HFFc6 (cell line): ENCODE measurements at regions not wholly inside any gene's neighbourhood (a gene's known extent, or its start where the extent isn't known, plus 50 kb on each side); places are given as distances from the start of the nearest gene placed in this dataset.

ENCODE experiments used
- DNase-seq: peaks from one replicate; pipeline ENCODE4 v3.0.0-alpha.2; 2018
- H3K27ac Mint-ChIP-seq: 2 replicates; pipeline ENCODE4 v1.8.0; 2020; ENCODE audit warnings: mild to moderate bottlenecking, mixed read lengths
- H3K27me3 Mint-ChIP-seq: 2 replicates; pipeline ENCODE4 v1.8.0; 2021; ENCODE audit warnings: mild to moderate bottlenecking, moderate library complexity, mixed read lengths; ENCODE audit not compliant: insufficient read depth
- H3K36me3 Mint-ChIP-seq: 2 replicates; pipeline ENCODE4 v1.8.0; 2021; ENCODE audit warnings: low read depth, mixed read lengths
- H3K4me1 Mint-ChIP-seq: 2 replicates; pipeline ENCODE4 v1.8.0; 2020; ENCODE audit warnings: low read depth, mixed read lengths
- H3K4me3 Mint-ChIP-seq: 2 replicates; pipeline ENCODE4 v1.8.0; 2020; ENCODE audit warnings: mild to moderate bottlenecking, moderate library complexity, mixed read lengths
- H3K9me3 Mint-ChIP-seq: 2 replicates; pipeline ENCODE4 v1.8.0; 2020; ENCODE audit warnings: mild to moderate bottlenecking, mixed read lengths
- TF ChIP-seq, protein P1 (sequence below): fragments of 200-600 bp; sonication (generic); IDR thresholded peaks from 2 replicates; pipeline ENCODE4 v1.5.0; 2021; ENCODE audit warnings: antibody characterized with exemption, mild to moderate bottlenecking

DNA sequence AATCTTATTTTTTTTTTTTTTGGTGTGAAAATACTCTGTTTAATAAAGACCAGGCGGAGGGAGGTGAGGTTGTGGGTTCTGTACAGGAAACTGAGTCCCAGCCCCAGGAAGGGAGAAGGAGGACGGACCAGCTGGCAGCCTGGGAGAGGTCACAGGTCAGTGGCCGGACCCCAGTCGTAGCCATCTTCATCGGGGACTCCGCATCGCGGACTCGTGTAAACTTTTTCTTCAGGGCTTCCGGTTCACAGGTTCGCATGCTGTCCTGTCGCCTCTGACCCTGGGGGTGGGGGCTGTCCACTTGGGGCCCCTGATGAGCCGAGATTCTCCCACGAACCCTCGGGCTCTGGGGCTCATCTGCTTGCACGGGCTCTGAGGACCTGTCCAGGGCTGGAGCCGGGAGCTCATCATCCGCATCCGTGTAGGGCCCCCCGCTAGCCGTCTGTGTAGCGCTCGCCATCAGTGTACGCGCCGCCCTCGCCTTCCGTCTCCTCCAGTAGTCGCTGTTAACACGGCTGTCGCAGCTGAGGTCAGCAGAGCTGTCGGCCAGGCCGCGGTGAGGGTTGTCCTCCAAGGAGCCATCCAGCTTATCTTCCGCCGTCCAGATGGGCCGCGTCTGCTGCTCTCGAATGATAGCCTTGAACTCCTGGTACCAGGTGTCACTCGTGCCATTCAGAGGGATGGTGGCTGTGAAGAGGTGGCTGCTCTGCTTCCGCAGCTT, 975.7 kb upstream of the PRMT6 start:
- Mint-ChIP-seq H3K4me1 (no peaks in the 10 kb centered on the region), H3K4me3 (no peak overlapping the region)
- DNase-seq: no peak

DNA sequence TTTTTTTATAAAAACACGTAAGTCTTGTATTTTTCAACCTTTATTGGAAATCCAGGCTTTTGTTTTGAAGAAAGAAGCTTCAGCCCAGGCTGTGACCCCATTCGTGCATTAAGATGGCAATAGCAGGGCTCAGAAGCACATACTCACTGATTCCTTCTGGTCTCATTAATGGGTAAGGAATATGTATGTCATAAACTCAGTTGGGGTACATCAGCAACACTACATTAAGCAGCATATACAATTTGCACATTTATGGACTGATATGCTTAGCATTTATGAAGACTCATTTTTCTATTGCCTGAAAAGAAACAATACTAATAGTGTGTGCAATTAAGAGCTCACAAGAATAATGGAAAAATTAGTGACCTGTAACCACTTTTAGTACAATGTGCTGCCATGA, 945.4 kb upstream of the PRMT6 start:
- DNase-seq: no peak
- Mint-ChIP-seq H3K27ac (no peak overlapping the region), H3K4me1 (no peaks in the 10 kb centered on the region), H3K27me3 (peaks cover 4% of the 10 kb centered on the region; the same call in 1 of the 2 replicates), H3K4me3 (no peak overlapping the region), H3K36me3 (no peaks in the 10 kb centered on the region), H3K9me3 (peaks cover 62% of the 10 kb centered on the region)
- TF ChIP-seq, protein P1, sequence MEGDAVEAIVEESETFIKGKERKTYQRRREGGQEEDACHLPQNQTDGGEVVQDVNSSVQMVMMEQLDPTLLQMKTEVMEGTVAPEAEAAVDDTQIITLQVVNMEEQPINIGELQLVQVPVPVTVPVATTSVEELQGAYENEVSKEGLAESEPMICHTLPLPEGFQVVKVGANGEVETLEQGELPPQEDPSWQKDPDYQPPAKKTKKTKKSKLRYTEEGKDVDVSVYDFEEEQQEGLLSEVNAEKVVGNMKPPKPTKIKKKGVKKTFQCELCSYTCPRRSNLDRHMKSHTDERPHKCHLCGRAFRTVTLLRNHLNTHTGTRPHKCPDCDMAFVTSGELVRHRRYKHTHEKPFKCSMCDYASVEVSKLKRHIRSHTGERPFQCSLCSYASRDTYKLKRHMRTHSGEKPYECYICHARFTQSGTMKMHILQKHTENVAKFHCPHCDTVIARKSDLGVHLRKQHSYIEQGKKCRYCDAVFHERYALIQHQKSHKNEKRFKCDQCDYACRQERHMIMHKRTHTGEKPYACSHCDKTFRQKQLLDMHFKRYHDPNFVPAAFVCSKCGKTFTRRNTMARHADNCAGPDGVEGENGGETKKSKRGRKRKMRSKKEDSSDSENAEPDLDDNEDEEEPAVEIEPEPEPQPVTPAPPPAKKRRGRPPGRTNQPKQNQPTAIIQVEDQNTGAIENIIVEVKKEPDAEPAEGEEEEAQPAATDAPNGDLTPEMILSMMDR: no peak

More for the DNA sequence above, 975.7 kb upstream of the PRMT6 start:
- Mint-ChIP-seq H3K36me3 (no peaks in the 10 kb centered on the region), H3K27me3 (no peaks in the 10 kb centered on the region), H3K27ac (no peak overlapping the region), H3K9me3 (peaks cover 18% of the 10 kb centered on the region; the same call in 1 of the 2 replicates)
- TF ChIP-seq, protein P1: no peak

DNA sequence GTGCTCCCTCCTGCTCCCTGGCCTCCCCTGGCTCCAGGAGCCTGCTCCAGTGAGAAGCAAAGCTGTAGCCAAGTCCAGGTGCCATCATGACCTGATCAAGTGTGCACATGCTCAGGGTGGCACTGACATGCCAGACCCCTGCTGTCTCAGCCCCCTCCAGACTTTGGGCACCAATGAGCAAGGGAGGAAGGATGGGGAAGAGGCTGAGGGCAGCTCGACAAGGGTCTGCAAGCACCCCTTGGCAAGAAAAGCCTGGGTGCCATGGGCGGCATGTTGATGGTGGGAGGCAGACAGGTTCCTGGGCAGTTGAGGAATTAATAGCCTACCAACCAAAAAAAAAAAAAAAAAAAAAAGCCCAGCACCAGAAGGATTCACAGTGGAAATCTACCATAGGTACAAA, 942.6 kb upstream of the PRMT6 start:
- Mint-ChIP-seq H3K4me3 (no peak overlapping the region), H3K4me1 (no peaks in the 10 kb centered on the region), H3K27me3 (peaks cover 3% of the 10 kb centered on the region; the same call in 1 of the 2 replicates), H3K9me3 (peaks cover 38% of the 10 kb centered on the region), H3K36me3 (no peaks in the 10 kb centered on the region), H3K27ac (no peak overlapping the region)
- DNase-seq: no peak
- TF ChIP-seq, protein P1: no peak

- Mint-ChIP-seq H3K36me3 (no peaks in the 10 kb centered on the region), H3K4me3 (no peak overlapping the region), H3K4me1 (no peaks in the 10 kb centered on the region), H3K9me3 (peaks cover 11% of the 10 kb centered on the region), H3K27ac (no peak overlapping the region), H3K27me3 (no peaks in the 10 kb centered on the region)
- TF ChIP-seq, protein P1: no peak
- no peak for DNase-seq
Observed at GRCh38 chr1:106120789-106121188, 935.7 kb upstream of the PRMT6 start.

DNA sequence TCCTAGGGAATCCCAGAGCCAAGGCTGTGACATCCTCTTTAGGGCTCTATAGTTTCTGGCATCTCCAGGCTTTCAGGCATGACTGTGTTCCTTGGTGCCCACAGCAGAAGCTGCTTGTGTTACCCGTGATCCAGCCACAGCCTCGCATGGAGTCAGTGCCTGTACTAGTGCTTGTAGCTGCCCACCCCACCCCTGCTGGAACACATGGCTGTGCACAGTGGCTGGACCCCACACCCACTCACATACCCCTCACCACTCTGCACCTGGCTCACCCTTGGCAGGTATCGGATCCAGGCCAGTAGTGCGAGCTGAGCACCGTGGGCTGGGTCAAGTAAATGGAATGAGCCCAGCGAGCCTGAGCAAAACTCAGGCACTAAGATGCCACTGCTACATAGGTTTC, 934.7 kb upstream of the PRMT6 start:
- Mint-ChIP-seq H3K9me3 (peaks cover 15% of the 10 kb centered on the region), H3K36me3 (no peaks in the 10 kb centered on the region), H3K27ac (no peak overlapping the region), H3K4me1 (no peaks in the 10 kb centered on the region), H3K27me3 (no peaks in the 10 kb centered on the region), H3K4me3 (no peak overlapping the region)
- no peak for DNase-seq
- TF ChIP-seq, protein P1: no peak
